PC-3 (cell line): ENCODE measurements at regions not wholly inside any gene's neighbourhood (a gene's known extent, or its start where the extent isn't known, plus 50 kb on each side); places are given as distances from the start of the nearest gene placed in this dataset.
A peak's percentile ranks its signal among the peaks of the same experiment; 100 is the strongest.

Experiments used
- ATAC-seq: fragments of 200-7000 bp; cut with Tn5 transposase; 2 replicates; pipeline ENCODE4 v1.9.1; 2020; ENCODE audit warnings: mild to moderate bottlenecking, moderate library complexity
- BruUV-seq: library from RNA; stranded (reverse); fragments of 400-500 nt; replicated peaks from 2 replicates; lab custom pipeline; 2021; lab: Mats Ljungman, UMichigan
- CTCF ChIA-PET: fragments of 300-600 bp; sonication (Branson Sonifier 250); formaldehyde crosslinking; loops from one replicate; lab custom pipeline; 2022; ENCODE audit warnings: antibody characterized with exemption; lab: Charles Lee
- POLR2A ChIA-PET: fragments of 300-600 bp; sonication (Branson Sonifier 250); formaldehyde crosslinking; loops from one replicate; lab custom pipeline; 2022; ENCODE audit warnings: antibody characterized with exemption; ENCODE audit not compliant: unreplicated experiment; lab: Charles Lee
- DNase-seq: peaks from one replicate; pipeline ENCODE4 v3.0.0-alpha.2; 2015
- H2AFZ ChIP-seq: fragments of 300-600 bp; sonication (generic); 2 replicates; pipeline ENCODE4 v1.6.0; 2016; ENCODE audit warnings: antibody characterized with exemption, low read length
- H3F3A ChIP-seq: fragments of 300-600 bp; sonication (generic); one replicate; pipeline ENCODE4 v1.6.0; 2017; ENCODE audit warnings: antibody characterized with exemption, low read length, control low read depth, mild to moderate bottlenecking; ENCODE audit not compliant: unreplicated experiment
- H3K27ac ChIP-seq: fragments of 300-600 bp; sonication (generic); 2 replicates; pipeline ENCODE4 v1.5.1; 2016; ENCODE audit warnings: mild to moderate bottlenecking, low read length
- H3K27me3 ChIP-seq: fragments of 300-600 bp; sonication (generic); 2 replicates; pipeline ENCODE4 v1.6.1; 2016; ENCODE audit warnings: low read length, mixed read lengths
- H3K36me3 ChIP-seq: fragments of 300-600 bp; sonication (generic); 2 replicates; pipeline ENCODE4 v1.6.1; 2016; ENCODE audit warnings: low read depth, mixed run types, low read length, mixed read lengths
- H3K4me1 ChIP-seq: fragments of 300-600 bp; sonication (generic); 2 replicates; pipeline ENCODE4 v1.5.1; 2016; ENCODE audit warnings: low read length; ENCODE audit not compliant: insufficient read depth
- H3K4me2 ChIP-seq: fragments of 300-600 bp; sonication (generic); 2 replicates; pipeline ENCODE4 v1.6.0; 2016; ENCODE audit warnings: low read length
- H3K4me3 ChIP-seq: fragments of 300-600 bp; sonication (generic); 2 replicates; pipeline ENCODE4 v1.5.1; 2016; ENCODE audit warnings: mild to moderate bottlenecking, low read length, mixed read lengths
- H3K79me2 ChIP-seq: fragments of 300-600 bp; sonication (generic); 2 replicates; pipeline ENCODE4 v1.6.1; 2017; ENCODE audit warnings: low read length, mixed read lengths
- H3K9ac ChIP-seq: fragments of 300-600 bp; sonication (generic); 2 replicates; pipeline ENCODE4 v1.6.0; 2016; ENCODE audit warnings: mild to moderate bottlenecking, low read length
- H3K9me2 ChIP-seq: fragments of 300-600 bp; sonication (generic); replicated peaks from 2 replicates; pipeline ENCODE4 v1.6.1; 2016; ENCODE audit warnings: mixed run types, low read length, mixed read lengths
- H3K9me3 ChIP-seq: fragments of 300-600 bp; sonication (generic); 2 replicates; pipeline ENCODE4 v1.6.1; 2016; ENCODE audit warnings: low read length, mixed read lengths
- H4K20me1 ChIP-seq: fragments of 300-600 bp; sonication (generic); 2 replicates; pipeline ENCODE4 v1.6.1; 2016; ENCODE audit warnings: low read length, mixed read lengths
- CTCF ChIP-seq: fragments of 300-600 bp; sonication (generic); conservative IDR thresholded peaks from 2 replicates; pipeline ENCODE4 v1.5.1; 2017; ENCODE audit warnings: antibody characterized with exemption, low read depth, mild to moderate bottlenecking, low read length
- EZH2 ChIP-seq: fragments of 300-600 bp; sonication (generic); IDR thresholded peaks from one replicate; pipeline ENCODE4 v1.6.1; 2017; ENCODE audit warnings: antibody characterized with exemption, mild to moderate bottlenecking, low read length; ENCODE audit not compliant: unreplicated experiment
- EZH2phosphoT487 ChIP-seq: fragments of 300-600 bp; sonication (generic); IDR thresholded peaks from 2 replicates; pipeline ENCODE4 v1.6.1; 2018; ENCODE audit warnings: mild to moderate bottlenecking, antibody characterized with exemption, low read length, borderline replicate concordance
- intact Hi-C: fragments of 100-400 bp; cut with micrococcal nuclease; formaldehyde crosslinking; loops from 2 replicates; pipeline ENCODE4 v1.9.0; 2023

DNA sequence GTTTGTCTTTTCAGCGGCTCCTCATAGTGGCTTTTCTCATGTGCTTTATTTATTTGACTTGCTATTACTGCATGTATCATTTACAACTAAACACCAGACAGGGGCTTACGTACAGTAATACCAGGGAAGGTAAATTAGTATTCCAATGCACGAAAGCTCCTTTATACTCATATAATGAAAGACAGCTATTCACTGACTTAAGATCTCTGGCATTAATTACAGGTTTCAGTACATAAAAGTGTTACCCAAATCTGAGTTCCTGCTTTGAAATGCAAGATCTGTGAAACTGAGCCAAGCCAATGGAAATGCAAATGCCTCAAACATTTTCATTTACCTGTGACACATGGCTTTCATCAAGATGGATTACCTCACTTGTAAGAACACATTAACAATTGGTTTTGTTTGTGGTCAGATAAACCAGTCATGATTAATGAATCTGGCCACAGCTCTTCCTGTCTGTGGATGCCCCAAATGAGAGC, 107.2 kb downstream of the ANAPC4 start:
- H3K36me3 ChIP-seq: no peaks in the 10 kb centered on the region; the same call in 1 of the 2 replicates
- no peaks in the 10 kb centered on the region for H3K79me2 ChIP-seq
- ChIA-PET POLR2A (no interaction called here), CTCF (no interaction called here)
- H3K27ac ChIP-seq: no peak overlapping the region
- no TSS peak for BruUV-seq
- no peak overlapping the region for H2AFZ ChIP-seq
- H3K4me3 ChIP-seq: no peak overlapping the region
- no peak overlapping the region for H3K9ac ChIP-seq
- H3K4me2 ChIP-seq: no peak overlapping the region
- TF ChIP-seq CTCF: no peak
- TF ChIP-seq EZH2: no peak
- H4K20me1 ChIP-seq: no peaks in the 10 kb centered on the region
- no peaks in the 10 kb centered on the region for H3K27me3 ChIP-seq
- peaks cover 5% of the 10 kb centered on the region; the same call in 1 of the 2 replicates for H3K4me1 ChIP-seq
- ATAC-seq: no peak
- no peaks in the 10 kb centered on the region for H3F3A ChIP-seq
- H3K9me3 ChIP-seq: no peaks in the 10 kb centered on the region
- intact Hi-C loops: no loop called here
- no peaks in the 10 kb centered on the region for H3K9me2 ChIP-seq
- no peak for DNase-seq

DNA sequence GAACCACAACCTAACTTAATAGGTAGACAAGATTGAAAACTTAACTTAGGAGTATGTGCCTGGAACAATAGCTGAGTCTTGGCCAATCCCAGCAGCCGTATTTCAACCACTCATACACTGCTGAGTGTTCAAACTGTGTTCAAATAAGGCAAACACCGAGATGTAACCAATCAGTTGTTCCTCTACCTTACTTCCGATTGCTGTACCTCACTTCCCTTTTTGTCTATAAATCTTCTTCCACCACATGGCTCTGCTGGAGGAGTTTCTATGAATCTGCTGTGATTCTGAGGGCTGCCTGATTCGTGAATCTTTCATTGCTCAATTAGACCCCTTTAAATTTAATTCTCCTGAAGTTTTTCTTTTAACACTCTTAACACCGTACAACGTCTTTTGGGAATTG, 108.0 kb downstream of the ANAPC4 start:
- Histone ChIP-seq H3K9me2 (no peaks in the 10 kb centered on the region), H3K9me3 (no peaks in the 10 kb centered on the region), H3K4me2 (no peak overlapping the region), H3K36me3 (no peaks in the 10 kb centered on the region; the same call in 1 of the 2 replicates), H3K79me2 (no peaks in the 10 kb centered on the region), H3K27me3 (no peaks in the 10 kb centered on the region), H2AFZ (no peak overlapping the region), H4K20me1 (no peaks in the 10 kb centered on the region), H3K27ac (no peak overlapping the region), H3K9ac (no peak overlapping the region), H3K4me3 (no peak overlapping the region), H3F3A (no peaks in the 10 kb centered on the region), H3K4me1 (peaks cover 5% of the 10 kb centered on the region; the same call in 1 of the 2 replicates)
- intact Hi-C loops: no loop called here
- CTCF ChIA-PET: no interaction called here
- POLR2A ChIA-PET: no interaction called here
- ATAC-seq (no peak), DNase-seq (no peak)
- no peak for TF ChIP-seq EZH2phosphoT487
- TF ChIP-seq CTCF: no peak
- no peak for TF ChIP-seq EZH2
- no TSS peak for BruUV-seq

- Histone ChIP-seq H4K20me1 (no peaks in the 10 kb centered on the region), H2AFZ (no peak overlapping the region), H3K9me2 (no peaks in the 10 kb centered on the region), H3K27me3 (no peaks in the 10 kb centered on the region), H3K36me3 (no peaks in the 10 kb centered on the region; the same call in 1 of the 2 replicates), H3K9me3 (no peaks in the 10 kb centered on the region), H3F3A (no peaks in the 10 kb centered on the region), H3K4me3 (no peak overlapping the region), H3K9ac (no peak overlapping the region), H3K4me2 (no peak overlapping the region), H3K4me1 (peaks cover 5% of the 10 kb centered on the region; the same call in 1 of the 2 replicates), H3K79me2 (no peaks in the 10 kb centered on the region), H3K27ac (no peak overlapping the region)
- TF ChIP-seq EZH2 (no peak), CTCF (no peak), EZH2phosphoT487 (no peak)
- CTCF ChIA-PET: no interaction called here
- BruUV-seq: no TSS peak
- intact Hi-C loops: no loop called here
- ATAC-seq: no peak
- peak; percentile 50 for DNase-seq
- POLR2A ChIA-PET: no interaction called here
Measured at GRCh38 chr4:25486171-25486570, 109.1 kb downstream of the ANAPC4 start.
